COLO829 (cell line): ENCODE measurements at regions not wholly inside any gene's neighbourhood (a gene's known extent, or its start where the extent isn't known, plus 50 kb on each side); places are given as distances from the start of the nearest gene placed in this dataset.
"Not testable (repeated sequence)": the region's sequence is repeated elsewhere in the genome, so short reads cannot be mapped to it uniquely, and the experiment has no call there.

Experiments used
- DNase-seq: peaks from one replicate; pipeline ENCODE4 v3.0.0; 2012; ENCODE audit warnings: low spot score

GRCh38 chr11:69572233-69572860, 68.6 kb upstream of the CCND1 start:
- no peak for DNase-seq

- no peak for DNase-seq
These were observed 68.1 kb upstream of the CCND1 start for GRCh38 chr11:69572861-69573260.

- no peak for DNase-seq
These were observed 67.0 kb upstream of the CCND1 start for GRCh38 chr11:69573761-69574607.

- no peak for DNase-seq
These were observed 66.2 kb upstream of the CCND1 start for GRCh38 chr11:69574608-69575255.

GRCh38 chr11:69575296-69576068, 65.5 kb upstream of the CCND1 start:
- DNase-seq, result no peak

GRCh38 chr11:69576069-69576782, 64.7 kb upstream of the CCND1 start:
- DNase-seq, result no peak

GRCh38 chr11:69578167-69578566, 62.8 kb upstream of the CCND1 start:
- no peak for DNase-seq

GRCh38 chr11:69580529-69580928, 60.4 kb upstream of the CCND1 start:
- DNase-seq, result no peak

GRCh38 chr11:69582756-69583467, 58.0 kb upstream of the CCND1 start:
- no peak for DNase-seq

GRCh38 chr11:69584160-69584559, 56.8 kb upstream of the CCND1 start:
- DNase-seq, result no peak

- DNase-seq, result no peak
These were observed 55.6 kb upstream of the CCND1 start for GRCh38 chr11:69585385-69585784.

- peak; percentile 42 for DNase-seq
These were observed 53.4 kb upstream of the CCND1 start for GRCh38 chr11:69587454-69588090.

GRCh38 chr11:69588270-69588669, 52.7 kb upstream of the CCND1 start:
- no peak for DNase-seq

GRCh38 chr11:69590088-69590487, 50.9 kb upstream of the CCND1 start:
- not testable (repeated sequence) for DNase-seq
